ENCODE measurements at regions not wholly inside any gene's neighbourhood (a gene's known extent, or its start where the extent isn't known, plus 50 kb on each side); places are given as distances from the start of the nearest gene placed in this dataset.

GRCh38 chr11:69385144-69385820 lies 91.3 kb downstream of the MYEOV start:
- no peak overlapping the region for H3K4me2 ChIP-seq
- peaks cover 25% of the 10 kb centered on the region for H3K9me3 ChIP-seq
- no peaks in the 10 kb centered on the region for H3K27me3 ChIP-seq
- H3K36me3 ChIP-seq: no peaks in the 10 kb centered on the region
- no peak overlapping the region for H3K4me3 ChIP-seq
- no peak for TF ChIP-seq Cebpa-rat (IDR thresholded peaks at IDR 0.05)
- peaks cover 5% of the 10 kb centered on the region; the same call in 1 of the 2 replicates for H3K4me1 ChIP-seq
- H3K9ac ChIP-seq: no peak overlapping the region
- no peak overlapping the region for H3K27ac ChIP-seq
- no peaks in the 10 kb centered on the region for H4K20me1 ChIP-seq

GRCh38 chr11:69385832-69386427 lies 92.0 kb downstream of the MYEOV start:
- H3K36me3 ChIP-seq: no peaks in the 10 kb centered on the region
- H3K4me3 ChIP-seq: no peak overlapping the region
- H3K4me2 ChIP-seq: no peak overlapping the region
- no peak for TF ChIP-seq Cebpa-rat (IDR thresholded peaks at IDR 0.05)
- H3K27ac ChIP-seq: no peak overlapping the region
- H3K4me1 ChIP-seq: peaks cover 12% of the 10 kb centered on the region
- H4K20me1 ChIP-seq: no peaks in the 10 kb centered on the region
- H3K9me3 ChIP-seq: peaks cover 25% of the 10 kb centered on the region
- no peaks in the 10 kb centered on the region for H3K27me3 ChIP-seq
- H3K9ac ChIP-seq: no peak overlapping the region

GRCh38 chr11:69386594-69387408 lies 92.8 kb downstream of the MYEOV start:
- Histone ChIP-seq H3K4me2 (no peak overlapping the region), H3K4me1 (peaks cover 21% of the 10 kb centered on the region), H3K9ac (no peak overlapping the region), H3K4me3 (no peak overlapping the region), H3K36me3 (no peaks in the 10 kb centered on the region), H3K27me3 (no peaks in the 10 kb centered on the region), H4K20me1 (no peaks in the 10 kb centered on the region), H3K27ac (no peak overlapping the region), H3K9me3 (peaks cover 25% of the 10 kb centered on the region)
- no peak for TF ChIP-seq Cebpa-rat (IDR thresholded peaks at IDR 0.05)

- Histone ChIP-seq H3K4me2 (no peak overlapping the region), H3K4me1 (peaks cover 21% of the 10 kb centered on the region), H3K27me3 (no peaks in the 10 kb centered on the region), H3K4me3 (no peak overlapping the region), H4K20me1 (no peaks in the 10 kb centered on the region), H3K9ac (no peak overlapping the region), H3K9me3 (peaks cover 25% of the 10 kb centered on the region), H3K27ac (no peak overlapping the region), H3K36me3 (no peaks in the 10 kb centered on the region)
- TF ChIP-seq Cebpa-rat (IDR thresholded peaks at IDR 0.05): no peak
Measured at GRCh38 chr11:69387409-69387885, 93.5 kb downstream of the MYEOV start.

- no peak overlapping the region for H3K27ac ChIP-seq
- no peaks in the 10 kb centered on the region for H3K27me3 ChIP-seq
- H4K20me1 ChIP-seq: no peaks in the 10 kb centered on the region
- peaks cover 25% of the 10 kb centered on the region for H3K9me3 ChIP-seq
- peaks cover 16% of the 10 kb centered on the region for H3K4me1 ChIP-seq
- no peak overlapping the region for H3K4me2 ChIP-seq
- TF ChIP-seq Cebpa-rat (IDR thresholded peaks at IDR 0.05): no peak
- no peak overlapping the region for H3K4me3 ChIP-seq
- H3K36me3 ChIP-seq: no peaks in the 10 kb centered on the region
- H3K9ac ChIP-seq: no peak overlapping the region
Measured at GRCh38 chr11:69388210-69388609, 93.3 kb upstream of the LINC01488 start.

GRCh38 chr11:69388661-69389060 lies 92.8 kb upstream of the LINC01488 start:
- no peak overlapping the region for H3K4me2 ChIP-seq
- peaks cover 25% of the 10 kb centered on the region for H3K9me3 ChIP-seq
- H3K27ac ChIP-seq: no peak overlapping the region
- H3K4me1 ChIP-seq: peaks cover 18% of the 10 kb centered on the region
- H3K27me3 ChIP-seq: no peaks in the 10 kb centered on the region
- H3K36me3 ChIP-seq: no peaks in the 10 kb centered on the region
- TF ChIP-seq Cebpa-rat (IDR thresholded peaks at IDR 0.05): no peak
- no peak overlapping the region for H3K4me3 ChIP-seq
- no peak overlapping the region for H3K9ac ChIP-seq
- no peaks in the 10 kb centered on the region for H4K20me1 ChIP-seq

GRCh38 chr11:69390561-69390960 lies 90.9 kb upstream of the LINC01488 start:
- Histone ChIP-seq H3K27me3 (no peaks in the 10 kb centered on the region), H3K27ac (no peak overlapping the region), H3K4me2 (peak overlapping the region; percentile 61; the same call in 1 of the 2 replicates), H3K9me3 (peaks cover 25% of the 10 kb centered on the region), H3K4me1 (peaks cover 37% of the 10 kb centered on the region), H3K36me3 (no peaks in the 10 kb centered on the region), H3K4me3 (no peak overlapping the region), H3K9ac (no peak overlapping the region), H4K20me1 (no peaks in the 10 kb centered on the region)
- TF ChIP-seq Cebpa-rat (IDR thresholded peaks at IDR 0.05): no peak

GRCh38 chr11:69391192-69392103 lies 90.0 kb upstream of the LINC01488 start:
- Histone ChIP-seq H3K27ac (no peak overlapping the region), H3K9ac (no peak overlapping the region), H3K4me3 (no peak overlapping the region), H4K20me1 (no peaks in the 10 kb centered on the region), H3K36me3 (no peaks in the 10 kb centered on the region), H3K4me1 (peaks cover 45% of the 10 kb centered on the region), H3K4me2 (peak overlapping the region; percentile 61), H3K9me3 (peaks cover 25% of the 10 kb centered on the region), H3K27me3 (no peaks in the 10 kb centered on the region)
- TF ChIP-seq Cebpa-rat (IDR thresholded peaks at IDR 0.05): no peak

GRCh38 chr11:69392104-69392653 lies 89.3 kb upstream of the LINC01488 start:
- no peak overlapping the region for H3K27ac ChIP-seq
- H3K4me2 ChIP-seq: no peak overlapping the region; the same call in 1 of the 2 replicates

More at GRCh38 chr11:69392104-69392653, 89.3 kb upstream of the LINC01488 start:
- Histone ChIP-seq H3K4me1 (peaks cover 45% of the 10 kb centered on the region), H3K9ac (no peak overlapping the region), H3K36me3 (no peaks in the 10 kb centered on the region), H3K9me3 (peaks cover 23% of the 10 kb centered on the region), H3K27me3 (no peaks in the 10 kb centered on the region), H3K4me3 (no peak overlapping the region), H4K20me1 (no peaks in the 10 kb centered on the region)
- TF ChIP-seq Cebpa-rat (IDR thresholded peaks at IDR 0.05): no peak

All from BLaER1 (cell line).